Mesenchymal stem cell (in vitro differentiated cells and primary cell): ENCODE measurements at regions not wholly inside any gene's neighbourhood (a gene's known extent, or its start where the extent isn't known, plus 50 kb on each side); places are given as distances from the start of the nearest gene placed in this dataset.

ENCODE experiments used
- DNase-seq: peaks from one replicate; pipeline ENCODE4 v3.0.0-alpha.2; 2013
- H2AFZ ChIP-seq: one replicate; pipeline ENCODE4 v1.6.1; 2013; ENCODE audit warnings: low read depth, mild to moderate bottlenecking, control low read depth, inconsistent platforms, low read length, moderate library complexity
- H2AK5ac ChIP-seq: 2 replicates; pipeline ENCODE4 v1.6.1; 2013; ENCODE audit warnings: low read length, moderate library complexity, mild to moderate bottlenecking, inconsistent platforms; ENCODE audit not compliant: severe bottlenecking
- H2BK120ac ChIP-seq: one replicate; pipeline ENCODE4 v1.6.1; 2013; ENCODE audit warnings: low read depth, mild to moderate bottlenecking, inconsistent platforms, low read length, moderate library complexity
- H2BK12ac ChIP-seq, 2 experiments: one replicate each; pipeline ENCODE4 v1.6.1; 2013; ENCODE audit warnings: inconsistent platforms in 2 of 2, low read length in 2 of 2, mild to moderate bottlenecking in 2 of 2, moderate library complexity in 2 of 2, control low read depth in 1 of 2
- H2BK15ac ChIP-seq: one replicate; pipeline ENCODE4 v1.6.1; 2013; ENCODE audit warnings: mild to moderate bottlenecking, low read depth, inconsistent platforms; ENCODE audit not compliant: poor library complexity, severe bottlenecking
- H2BK5ac ChIP-seq: 2 replicates; pipeline ENCODE4 v1.6.1; 2013; ENCODE audit warnings: low read depth, mild to moderate bottlenecking, low read length, control low read depth, inconsistent platforms; ENCODE audit not compliant: poor library complexity, severe bottlenecking
- H3K14ac ChIP-seq, 2 experiments: one replicate each; pipeline ENCODE4 v1.6.1; 2013; ENCODE audit warnings: inconsistent platforms in 2 of 2, low read length in 2 of 2, control low read depth in 1 of 2, mild to moderate bottlenecking in 1 of 2, moderate library complexity in 1 of 2
- H3K18ac ChIP-seq, 2 experiments: one replicate each; pipeline ENCODE4 v1.6.1; 2013; ENCODE audit warnings: inconsistent platforms in 2 of 2, low read length in 2 of 2, control low read depth in 1 of 2, low read depth in 1 of 2, mild to moderate bottlenecking in 1 of 2
- H3K23ac ChIP-seq, 2 experiments: one replicate each; pipeline ENCODE4 v1.6.1; 2013; ENCODE audit warnings: inconsistent platforms in 2 of 2, low read length in 2 of 2, mild to moderate bottlenecking in 2 of 2, moderate library complexity in 2 of 2, control low read depth in 1 of 2
- H3K27ac ChIP-seq: 2 replicates; pipeline ENCODE4 v1.5.1; 2013; ENCODE audit warnings: mild to moderate bottlenecking, moderate library complexity, low read length, control low read depth, inconsistent platforms; ENCODE audit not compliant: poor library complexity, severe bottlenecking
- H3K27me3 ChIP-seq, 2 experiments: 2 replicates each; pipeline versions ENCODE4 v1.6.1 to v1.7.0; 2013; ENCODE audit warnings: low read length in 2 of 2, mild to moderate bottlenecking in 2 of 2, moderate library complexity in 2 of 2, control low read depth in 1 of 2, inconsistent platforms in 1 of 2; ENCODE audit not compliant: control insufficient read depth in 1 of 2, insufficient read depth in 1 of 2
- H3K36me3 ChIP-seq, 2 experiments: 2 replicates each; pipeline versions ENCODE4 v1.6.1 to v1.7.0; 2013; ENCODE audit warnings: low read length in 2 of 2, control low read depth in 1 of 2, inconsistent platforms in 1 of 2, low read depth in 1 of 2, mild to moderate bottlenecking in 1 of 2; ENCODE audit not compliant: insufficient read depth in 2 of 2, control insufficient read depth in 1 of 2
- H3K4ac ChIP-seq, 2 experiments: one replicate each; pipeline ENCODE4 v1.6.1; 2013; ENCODE audit warnings: inconsistent platforms in 2 of 2, low read length in 2 of 2, mild to moderate bottlenecking in 2 of 2, moderate library complexity in 2 of 2, control low read depth in 1 of 2, low read depth in 1 of 2
- H3K4me1 ChIP-seq: 2 replicates; pipeline ENCODE4 v1.6.1; 2013; ENCODE audit warnings: low read depth, low read length, control low read depth; ENCODE audit not compliant: control insufficient read depth, insufficient read depth
- H3K4me2 ChIP-seq: 2 replicates; pipeline ENCODE4 v1.6.1; 2013; ENCODE audit warnings: low read length, mild to moderate bottlenecking, inconsistent platforms; ENCODE audit not compliant: poor library complexity, severe bottlenecking
- H3K4me3 ChIP-seq, 2 experiments: 2 replicates each; pipeline versions ENCODE4 v1.5.1 to v1.7.0; 2013; ENCODE audit warnings: low read length in 2 of 2, mild to moderate bottlenecking in 2 of 2, control low read depth in 1 of 2, low read depth in 1 of 2; ENCODE audit not compliant: insufficient read depth in 1 of 2
- H3K79me1 ChIP-seq: replicated peaks from 2 replicates; pipeline ENCODE4 v1.6.1; 2013; ENCODE audit warnings: mild to moderate bottlenecking, control low read depth, low read length, inconsistent platforms; ENCODE audit not compliant: poor library complexity, severe bottlenecking
- H3K9ac ChIP-seq: 2 replicates; pipeline ENCODE4 v1.7.0; 2013; ENCODE audit warnings: mild to moderate bottlenecking, low read length, moderate library complexity
- H3K9me3 ChIP-seq: 2 replicates; pipeline ENCODE4 v1.7.0; 2013; ENCODE audit warnings: mild to moderate bottlenecking, low read length; ENCODE audit not compliant: control insufficient read depth
- H4K8ac ChIP-seq: one replicate; pipeline ENCODE4 v1.6.1; 2013; ENCODE audit warnings: inconsistent platforms, mild to moderate bottlenecking, low read length, moderate library complexity
- H4K91ac ChIP-seq: one replicate; pipeline ENCODE4 v1.6.1; 2013; ENCODE audit warnings: mild to moderate bottlenecking, low read length, inconsistent platforms
- WGBS: methylation state at CpG from one replicate; pipeline ENCODE4 v1.1.7; 2013; ENCODE audit warnings: mixed read lengths; 5-methylcytosine and 5-hydroxymethylcytosine counted together

- Histone ChIP-seq H3K4me1 (no peaks in the 10 kb centered on the region), H2BK120ac (no peak overlapping the region), H3K4me2 (no peak overlapping the region), H3K23ac (no peak overlapping the region), H4K91ac (no peak overlapping the region), H2AFZ (no peak overlapping the region), H2BK5ac (no peak overlapping the region), H4K8ac (no peak overlapping the region), H3K79me1 (no peaks in the 10 kb centered on the region), H3K4ac (no peak overlapping the region), H3K9ac (no peak overlapping the region), H3K27ac (no peak overlapping the region), H2BK15ac (no peak overlapping the region), H3K18ac (no peak overlapping the region), H3K36me3 (no peaks in the 10 kb centered on the region), H3K27me3 (no peaks in the 10 kb centered on the region), H3K9me3 (no peaks in the 10 kb centered on the region), H2AK5ac (no peak overlapping the region), H3K4me3 (no peak overlapping the region), H3K14ac (no peak overlapping the region), H2BK12ac (peak overlapping the region in 1 of 2 experiments; percentile 24)
- WGBS = 43% methylated on average over 3 of the region's 3 CpGs
- no peak for DNase-seq
Observed at GRCh38 chr1:82465024-82465423, 664.3 kb downstream of the ADGRL2 start.

- Histone ChIP-seq H3K14ac (no peak overlapping the region), H3K23ac (no peak overlapping the region), H4K91ac (no peak overlapping the region), H3K79me1 (no peaks in the 10 kb centered on the region), H2BK5ac (no peak overlapping the region), H3K36me3 (no peaks in the 10 kb centered on the region), H3K9ac (no peak overlapping the region), H2BK120ac (no peak overlapping the region), H3K18ac (no peak overlapping the region), H3K4me3 (no peak overlapping the region), H3K9me3 (no peaks in the 10 kb centered on the region), H2BK15ac (no peak overlapping the region), H3K4me2 (no peak overlapping the region), H3K27ac (no peak overlapping the region), H2AFZ (no peak overlapping the region), H2AK5ac (no peak overlapping the region), H3K4ac (no peak overlapping the region), H3K27me3 (no peaks in the 10 kb centered on the region), H4K8ac (no peak overlapping the region), H2BK12ac (no peak overlapping the region), H3K4me1 (no peaks in the 10 kb centered on the region)
- peak; percentile 78 for DNase-seq
- 0% methylated on average over 1 of the region's 3 CpGs for WGBS
Observed at GRCh38 chr1:82464362-82465001, 663.7 kb downstream of the ADGRL2 start.

GRCh38 chr1:82463951-82464350, 663.2 kb downstream of the ADGRL2 start:
- DNase-seq = no peak

GRCh38 chr1:82462366-82462765, 661.6 kb downstream of the ADGRL2 start:
- no peak overlapping the region for H2AK5ac ChIP-seq
- H2BK15ac ChIP-seq = no peak overlapping the region
- H3K18ac ChIP-seq = no peak overlapping the region
- H3K27me3 ChIP-seq = no peaks in the 10 kb centered on the region
- H3K9me3 ChIP-seq = no peaks in the 10 kb centered on the region
- no peak overlapping the region for H2BK5ac ChIP-seq
- H3K4ac ChIP-seq = no peak overlapping the region
- no peak overlapping the region for H3K4me3 ChIP-seq
- DNase-seq = no peak
- H3K79me1 ChIP-seq = no peaks in the 10 kb centered on the region
- no peak overlapping the region for H3K4me2 ChIP-seq
- H4K8ac ChIP-seq = no peak overlapping the region
- H3K4me1 ChIP-seq = no peaks in the 10 kb centered on the region
- H2BK12ac ChIP-seq = no peak overlapping the region
- no peak overlapping the region for H3K9ac ChIP-seq
- 20% methylated on average over 1 of the region's 1 CpG for WGBS
- no peak overlapping the region for H4K91ac ChIP-seq
- no peak overlapping the region for H2AFZ ChIP-seq
- H2BK120ac ChIP-seq = no peak overlapping the region
- H3K27ac ChIP-seq = no peak overlapping the region
- H3K23ac ChIP-seq = no peak overlapping the region
- H3K36me3 ChIP-seq = no peaks in the 10 kb centered on the region
- H3K14ac ChIP-seq = no peak overlapping the region

More at GRCh38 chr1:82463951-82464350, 663.2 kb downstream of the ADGRL2 start:
- no peak overlapping the region for H4K8ac ChIP-seq
- no peak overlapping the region for H3K4ac ChIP-seq
- H3K27ac ChIP-seq = no peak overlapping the region
- no peak overlapping the region for H3K4me2 ChIP-seq
- H3K23ac ChIP-seq = no peak overlapping the region
- no peak overlapping the region for H2BK12ac ChIP-seq
- no peak overlapping the region for H3K14ac ChIP-seq
- H3K4me1 ChIP-seq = no peaks in the 10 kb centered on the region
- no peak overlapping the region for H2BK120ac ChIP-seq
- H2AK5ac ChIP-seq = no peak overlapping the region
- no peak overlapping the region for H2BK15ac ChIP-seq
- no peak overlapping the region for H2BK5ac ChIP-seq
- no peak overlapping the region for H2AFZ ChIP-seq
- no peak overlapping the region for H4K91ac ChIP-seq
- H3K9ac ChIP-seq = no peak overlapping the region
- no peaks in the 10 kb centered on the region for H3K79me1 ChIP-seq
- H3K36me3 ChIP-seq = no peaks in the 10 kb centered on the region
- no peak overlapping the region for H3K4me3 ChIP-seq
- no CpG with 5 or more reads among the region's 1 CpG for WGBS
- no peaks in the 10 kb centered on the region for H3K27me3 ChIP-seq
- H3K9me3 ChIP-seq = no peaks in the 10 kb centered on the region
- H3K18ac ChIP-seq = no peak overlapping the region
